ENCODE measurements at regions not wholly inside any gene's neighbourhood (a gene's known extent, or its start where the extent isn't known, plus 50 kb on each side); places are given as distances from the start of the nearest gene placed in this dataset.

GRCh38 chr11:104761511-104761910 is 136.7 kb downstream of the CASP12 start:
- no peak for DNase-seq
- Histone ChIP-seq H3K9me3 (no peaks in the 10 kb centered on the region), H3K4me3 (replicated peaks in 1 of 3) (no peak overlapping the region), H3K36me3 (no peaks in the 10 kb centered on the region), H3K27ac (no peak overlapping the region), H3K4me1 (no peaks in the 10 kb centered on the region), H3K27me3 (no peaks in the 10 kb centered on the region)
- 84 to 94% methylated on average over 2 of the region's 2 CpGs for WGBS, 2 donors
- TF ChIP-seq CTCF (IDR thresholded peaks at IDR 0.05) (no peak), POLR2A (IDR thresholded peaks at IDR 0.05) (no peak)
- intact Hi-C loops (cut with DNase I): no loop called here

- intact Hi-C loops (cut with DNase I): no loop called here
- H3K27me3 ChIP-seq: no peaks in the 10 kb centered on the region
- H3K9me3 ChIP-seq: no peaks in the 10 kb centered on the region
- H3K4me3 ChIP-seq (replicated peaks in 1 of 3): no peak overlapping the region
- no peaks in the 10 kb centered on the region for H3K36me3 ChIP-seq
- 88 to 95% methylated on average over 1 of the region's 1 CpG for WGBS, 2 donors
- no peak overlapping the region for H3K27ac ChIP-seq
- DNase-seq: no peak
- no peak for TF ChIP-seq POLR2A (IDR thresholded peaks at IDR 0.05)
- no peak for TF ChIP-seq CTCF (IDR thresholded peaks at IDR 0.05)
- no peaks in the 10 kb centered on the region for H3K4me1 ChIP-seq
These were observed 138.8 kb downstream of the CASP12 start for GRCh38 chr11:104759464-104759863.

GRCh38 chr11:104738918-104739317 is 159.3 kb downstream of the CASP12 start:
- Histone ChIP-seq H3K9me3 (no peaks in the 10 kb centered on the region), H3K27ac (no peak overlapping the region), H3K4me3 (replicated peaks in 1 of 3) (no peak overlapping the region), H3K27me3 (no peaks in the 10 kb centered on the region), H3K36me3 (no peaks in the 10 kb centered on the region), H3K4me1 (no peaks in the 10 kb centered on the region)
- TF ChIP-seq CTCF (IDR thresholded peaks at IDR 0.05) (no peak), POLR2A (IDR thresholded peaks at IDR 0.05) (no peak)
- DNase-seq: no peak
- intact Hi-C loops (cut with DNase I): no loop called here
- 62 to 89% methylated on average over 3 of the region's 3 CpGs for WGBS, 2 donors

- 78 to 81% methylated on average over 4 of the region's 4 CpGs for WGBS, 2 donors
- Histone ChIP-seq H3K36me3 (no peaks in the 10 kb centered on the region), H3K9me3 (no peaks in the 10 kb centered on the region), H3K4me1 (no peaks in the 10 kb centered on the region), H3K4me3 (replicated peaks in 1 of 3) (no peak overlapping the region), H3K27ac (no peak overlapping the region), H3K27me3 (no peaks in the 10 kb centered on the region)
- no peak for DNase-seq
- intact Hi-C loops (cut with DNase I): no loop called here
- no peak for TF ChIP-seq POLR2A (IDR thresholded peaks at IDR 0.05)
- no peak for TF ChIP-seq CTCF (IDR thresholded peaks at IDR 0.05)
These were observed 160.1 kb downstream of the CASP12 start for GRCh38 chr11:104738208-104738607.

- no peak overlapping the region for H3K4me3 ChIP-seq (replicated peaks in 1 of 3)
- no peaks in the 10 kb centered on the region for H3K4me1 ChIP-seq
- no peak for DNase-seq
- H3K27ac ChIP-seq: no peak overlapping the region
- intact Hi-C loops (cut with DNase I): no loop called here
- H3K27me3 ChIP-seq: no peaks in the 10 kb centered on the region
- TF ChIP-seq CTCF (IDR thresholded peaks at IDR 0.05) (no peak), POLR2A (IDR thresholded peaks at IDR 0.05) (no peak)
- no peaks in the 10 kb centered on the region for H3K36me3 ChIP-seq
- WGBS, 2 donors: 70 to 72% methylated on average over 2 of the region's 2 CpGs
- no peaks in the 10 kb centered on the region for H3K9me3 ChIP-seq
These were observed 161.8 kb downstream of the CASP12 start for GRCh38 chr11:104736502-104736901.
